GM12891 (cell line): ENCODE measurements at regions not wholly inside any gene's neighbourhood (a gene's known extent, or its start where the extent isn't known, plus 50 kb on each side); places are given as distances from the start of the nearest gene placed in this dataset.

Experiments used
- POLR2A ChIP-seq: IDR thresholded peaks from 2 replicates; pipeline ENCODE4 v1.6.1; 2011; ENCODE audit warnings: low read depth, low read length, control low read depth
- POLR2AphosphoS5 ChIP-seq: IDR thresholded peaks from 2 replicates; pipeline ENCODE4 v1.6.1; 2011; ENCODE audit warnings: low read depth, low read length, control low read depth
- TAF1 ChIP-seq: IDR thresholded peaks from 2 replicates; pipeline ENCODE4 v1.6.1; 2011; ENCODE audit warnings: low read depth, low read length, control low read depth

DNA sequence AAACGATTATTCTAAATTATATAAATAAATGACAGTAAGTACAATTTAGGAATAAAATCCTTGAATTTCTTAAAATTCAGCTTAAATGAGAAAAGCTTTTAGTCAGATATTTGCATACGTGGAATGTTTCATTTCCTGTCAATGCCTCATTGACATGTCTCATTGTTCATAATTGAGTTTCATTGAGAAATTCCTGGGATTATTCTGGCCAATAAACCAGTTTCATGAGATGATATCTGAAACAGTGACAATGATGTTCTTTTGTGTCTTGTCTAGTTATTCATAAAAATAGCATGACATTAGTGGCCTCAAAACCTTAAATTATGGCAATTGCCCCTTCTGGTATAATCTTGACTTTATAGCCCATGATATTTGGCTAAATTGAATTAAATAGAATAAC, 95.8 kb downstream of the DKK1 start:
- TF ChIP-seq POLR2A (no peak), POLR2AphosphoS5 (no peak), TAF1 (no peak)
